GM19238 (cell line): ENCODE measurements at regions not wholly inside any gene's neighbourhood (a gene's known extent, or its start where the extent isn't known, plus 50 kb on each side); places are given as distances from the start of the nearest gene placed in this dataset.

Source experiments
- DNase-seq: peaks from one replicate; pipeline ENCODE4 v3.0.0; 2011; ENCODE audit warnings: low spot score; ENCODE audit not compliant: insufficient read length

DNA sequence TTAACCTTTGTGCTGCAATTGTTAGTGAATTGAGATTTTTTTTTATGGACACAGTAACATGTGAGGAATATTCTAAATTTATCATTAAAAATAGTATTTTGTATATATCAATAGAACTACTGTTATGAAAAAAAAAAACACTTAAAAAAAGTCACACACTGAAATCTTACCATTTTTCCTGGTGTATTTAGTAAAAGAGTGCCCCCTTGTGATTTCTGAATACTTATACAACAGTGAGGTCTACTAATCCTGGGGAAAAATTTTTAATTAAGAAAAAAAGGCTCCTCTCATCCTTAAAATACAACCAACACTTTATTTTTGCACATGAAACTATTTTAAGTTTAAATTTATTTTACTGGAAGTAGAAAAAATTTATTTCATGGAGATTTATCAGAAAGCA lies 56.4 kb upstream of the SPOCK3 start:
- DNase-seq, result no peak

DNA sequence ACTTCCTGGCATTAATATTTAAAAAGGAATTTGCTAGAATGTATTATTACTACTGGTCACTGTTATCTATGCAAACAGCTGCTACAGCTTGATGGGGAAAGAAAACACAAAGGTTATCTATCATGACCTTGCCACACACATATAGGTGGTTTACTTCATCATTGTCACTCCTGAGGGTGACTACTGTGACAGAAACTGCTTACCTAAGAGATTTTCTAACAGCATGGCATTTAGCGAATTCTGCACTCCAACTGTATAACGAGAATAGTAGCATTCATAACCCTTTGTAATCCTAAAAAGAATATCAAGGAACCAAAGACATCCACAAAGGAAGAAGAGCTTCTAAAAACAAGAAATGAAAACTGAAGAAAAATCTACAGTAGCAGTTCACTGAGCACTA lies 74.6 kb upstream of the SPOCK3 start:
- no peak for DNase-seq

DNA sequence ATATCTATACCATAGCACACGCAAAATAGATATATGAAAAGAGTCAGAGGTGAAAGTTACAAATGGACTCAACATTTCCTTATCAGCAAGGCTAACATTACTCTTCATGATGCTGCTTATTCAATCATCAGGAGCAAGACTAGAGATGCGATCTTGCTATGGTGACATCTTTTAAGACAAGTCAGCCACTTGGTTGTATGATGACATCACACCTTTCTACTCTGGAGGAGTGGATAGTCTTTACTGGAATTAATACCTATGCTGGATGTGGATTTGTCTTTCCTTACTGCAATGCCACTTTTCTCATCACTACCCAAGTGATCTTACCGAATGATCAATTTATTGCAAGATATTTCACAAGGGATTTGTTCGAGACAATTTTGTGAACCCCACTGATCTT lies 87.0 kb upstream of the SPOCK3 start:
- DNase-seq, result no peak

DNA sequence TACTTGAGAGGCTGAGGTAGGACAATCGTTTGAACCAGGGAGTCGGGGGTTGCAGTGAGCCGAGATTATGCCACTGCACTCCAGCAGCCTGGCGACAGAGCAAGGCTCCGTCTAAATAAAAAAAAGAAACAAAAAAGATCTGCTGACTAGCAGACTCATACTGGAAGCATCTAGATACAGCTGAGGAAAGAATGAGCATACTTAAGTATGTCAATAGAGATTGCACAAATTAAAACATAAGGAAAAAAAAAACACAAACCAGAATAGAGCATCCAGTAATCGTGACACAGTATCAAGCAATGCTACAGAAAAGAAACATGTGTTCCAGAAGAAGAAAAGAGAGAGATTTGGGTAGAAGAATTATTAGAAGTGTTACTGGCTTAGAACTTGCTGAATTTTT lies 105.5 kb upstream of the SPOCK3 start:
- no peak for DNase-seq

DNA sequence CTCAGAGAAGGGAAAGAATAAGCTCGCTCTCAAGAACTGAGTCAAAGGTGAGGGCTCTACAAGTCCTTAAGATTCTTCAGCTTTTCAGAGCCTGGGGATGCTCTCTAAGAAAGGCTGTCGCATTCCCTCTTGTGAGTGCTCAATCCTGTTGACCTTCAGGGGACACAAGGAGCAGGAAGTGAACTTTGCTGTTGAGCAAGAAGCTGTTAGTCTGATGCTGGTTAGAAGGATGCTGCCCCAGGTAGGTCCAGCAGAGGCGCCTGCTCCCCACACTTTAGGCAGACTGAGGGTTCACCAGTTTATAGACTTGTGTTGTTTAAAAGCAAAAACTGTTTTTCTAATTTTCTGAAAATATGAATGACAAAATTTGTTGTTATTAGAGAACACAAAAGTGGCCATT lies 125.4 kb upstream of the SPOCK3 start:
- DNase-seq, result no peak

DNA sequence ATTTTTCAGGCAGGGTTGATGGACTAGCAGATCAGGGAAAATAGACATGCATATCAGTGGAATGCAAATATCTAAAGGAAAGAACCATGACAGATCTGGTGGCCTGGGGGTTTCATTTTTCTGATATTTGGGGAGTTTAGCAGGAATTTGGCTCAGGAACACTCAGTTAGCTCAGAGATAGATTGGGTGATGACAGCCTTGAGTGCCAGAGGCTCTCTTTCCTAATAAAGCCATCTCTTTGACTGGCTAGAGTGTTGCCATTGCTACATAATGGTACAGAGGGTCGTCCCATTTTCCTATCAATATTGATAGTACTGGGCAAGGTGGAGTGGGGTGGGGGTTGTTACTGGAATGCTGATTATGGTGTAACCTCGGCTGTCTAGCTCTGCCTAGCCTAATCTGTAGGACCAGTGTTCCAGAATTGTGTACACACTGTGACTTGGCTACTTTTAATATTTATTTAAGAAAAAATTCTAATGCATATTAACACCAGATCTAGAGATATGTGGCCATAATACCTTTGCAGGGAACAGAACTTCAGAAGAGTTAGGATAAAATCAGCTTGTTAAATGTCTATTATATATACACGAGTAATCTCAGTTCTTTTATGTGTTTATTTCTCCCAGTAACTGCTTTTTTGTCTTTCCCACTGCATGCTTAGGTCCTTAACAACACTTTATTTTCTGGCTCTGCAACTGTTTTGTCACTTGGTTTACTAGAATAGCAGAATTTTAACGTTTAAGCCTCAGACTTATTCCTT lies 145.0 kb upstream of the SPOCK3 start:
- no peak for DNase-seq

DNA sequence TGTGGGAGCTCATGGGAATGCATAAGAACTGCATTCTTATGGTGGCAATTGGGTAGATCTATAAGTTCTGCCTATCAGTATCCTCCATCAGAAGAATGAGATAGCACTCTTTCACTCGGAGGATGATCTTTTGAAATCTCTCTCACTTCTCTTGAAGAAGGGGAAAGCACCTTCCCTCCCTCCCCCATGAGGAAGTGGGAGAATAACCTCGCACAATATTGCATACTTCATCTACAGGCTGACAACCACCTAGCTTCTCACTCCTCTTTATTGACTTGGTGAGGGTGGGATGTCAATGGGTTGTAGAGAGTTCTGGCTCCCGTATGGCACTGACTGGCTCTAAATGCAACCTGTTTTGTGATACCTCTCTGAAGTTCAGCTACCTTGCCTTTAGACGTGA lies 146.7 kb upstream of the SPOCK3 start:
- DNase-seq, result no peak

DNA sequence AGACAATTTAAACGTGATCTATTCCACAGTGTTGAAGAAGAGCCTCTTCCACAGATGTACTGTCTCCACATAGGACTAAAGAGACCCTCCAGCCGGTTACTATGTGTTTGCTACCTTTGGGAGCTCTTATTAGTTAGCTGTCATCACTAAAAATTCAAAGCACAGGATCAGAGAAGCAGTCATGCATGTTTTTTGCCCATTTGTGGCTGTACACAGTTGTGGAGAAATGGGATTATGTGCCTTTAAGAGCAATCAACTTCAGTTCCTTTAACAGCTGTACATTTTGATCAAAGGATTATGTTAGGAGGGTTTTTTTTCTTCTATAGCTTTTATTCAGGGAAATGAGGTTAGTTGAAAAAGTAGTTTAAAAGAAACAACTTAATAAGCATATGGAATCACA lies 149.0 kb upstream of the SPOCK3 start:
- no peak for DNase-seq

DNA sequence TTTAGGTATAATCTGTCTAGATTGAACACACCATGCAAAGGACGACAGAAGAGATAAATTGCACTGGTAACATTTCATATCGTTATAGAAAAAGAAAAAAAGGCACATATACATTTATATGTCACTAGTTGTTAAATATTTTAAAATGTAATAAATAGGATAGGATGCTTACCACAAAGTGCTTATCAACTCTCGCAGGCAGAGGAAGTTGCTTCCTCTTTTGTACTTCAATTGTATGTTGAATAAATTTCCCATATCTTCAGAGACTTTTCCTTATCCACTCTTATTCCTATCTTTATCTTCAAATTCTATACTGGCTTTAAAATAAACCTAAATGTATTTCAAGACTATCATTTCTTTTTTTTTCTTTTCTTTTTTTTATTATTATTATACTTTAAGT lies 163.3 kb upstream of the SPOCK3 start:
- no peak for DNase-seq

DNA sequence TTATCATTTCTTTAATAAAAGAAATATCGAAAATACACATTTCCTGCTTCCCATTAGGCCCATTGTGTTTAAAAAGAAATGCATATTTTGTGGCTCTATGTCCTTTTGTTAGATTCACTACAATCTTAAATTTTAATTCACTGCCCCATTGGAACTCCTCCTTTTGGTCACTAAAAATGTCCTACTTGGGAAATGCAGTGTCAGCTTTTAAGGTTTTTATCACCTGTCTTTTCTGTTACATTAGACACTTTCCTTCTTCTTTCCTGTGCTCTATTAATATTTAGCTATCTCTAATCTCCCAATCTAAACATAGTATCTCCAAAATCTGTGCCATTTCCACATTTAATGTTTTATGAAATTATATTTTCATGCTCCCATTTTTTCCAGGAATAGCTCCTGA lies 164.9 kb upstream of the SPOCK3 start:
- DNase-seq, result no peak

DNA sequence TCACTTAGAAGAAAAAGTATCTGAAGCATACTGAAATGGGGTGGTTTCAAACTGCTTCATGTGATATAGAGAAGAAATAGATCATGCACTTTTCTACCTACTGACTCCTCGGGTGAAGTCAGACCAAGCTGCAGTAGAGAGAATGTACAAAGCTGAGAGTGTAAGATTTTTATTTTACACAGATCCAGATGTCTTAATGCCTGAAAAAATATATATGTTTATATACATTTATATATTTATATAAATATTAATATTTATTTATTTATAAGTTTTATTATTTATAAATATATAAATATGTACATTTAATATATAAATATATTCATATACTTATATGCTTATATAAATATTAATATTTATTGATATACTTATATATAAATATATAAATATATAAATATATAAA lies 171.9 kb upstream of the SPOCK3 start:
- no peak for DNase-seq

DNA sequence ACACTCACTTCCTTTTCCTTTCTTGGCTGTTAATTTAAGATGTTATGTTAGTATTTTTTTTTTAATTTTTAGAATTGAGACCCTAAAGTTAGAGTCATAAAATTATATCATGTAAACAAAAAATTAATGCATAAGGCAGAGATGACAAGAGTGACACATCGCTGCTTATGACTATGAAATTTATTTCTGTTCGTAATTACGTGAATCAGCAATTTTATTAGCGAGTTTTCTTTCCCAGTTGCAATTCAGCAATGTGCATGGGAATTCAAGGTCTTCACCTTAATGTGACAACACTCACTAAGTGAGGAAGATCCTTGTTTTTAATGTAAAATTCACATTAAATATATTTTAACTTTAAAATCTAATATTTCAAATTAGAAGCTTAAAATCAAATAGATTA lies 181.2 kb upstream of the SPOCK3 start:
- no peak for DNase-seq

DNA sequence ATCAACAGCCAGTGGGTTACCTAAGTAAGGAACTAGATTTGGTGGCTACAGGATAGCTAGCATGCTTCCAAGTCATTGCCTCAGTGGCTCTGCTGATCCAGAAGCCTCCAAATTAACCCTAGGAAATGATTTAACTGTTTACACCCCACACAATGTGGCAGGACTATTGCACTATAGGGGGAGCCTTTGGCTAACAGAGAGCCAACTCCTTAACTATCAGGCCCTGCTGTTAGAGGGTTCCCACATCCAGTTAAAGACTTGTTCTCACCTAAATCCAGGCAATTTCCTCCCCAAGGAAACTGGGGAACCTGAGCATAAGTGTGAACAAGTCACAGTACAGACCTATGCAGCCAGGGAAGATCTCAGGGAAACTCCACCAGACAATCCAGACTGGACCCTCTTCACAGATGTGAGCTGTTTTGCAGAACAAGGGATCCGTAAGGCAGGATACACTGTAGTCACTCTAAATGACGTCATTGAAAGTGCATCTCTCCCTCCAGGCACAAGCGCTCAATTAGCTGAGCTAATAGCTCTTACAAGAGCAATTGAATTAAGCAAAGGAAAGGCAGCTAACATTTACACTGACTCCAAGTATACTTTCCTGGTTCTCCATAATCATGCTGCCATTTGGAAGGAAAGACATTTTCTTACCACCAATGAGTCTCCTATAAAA lies 185.3 kb upstream of the SPOCK3 start:
- DNase-seq, result no peak

DNA sequence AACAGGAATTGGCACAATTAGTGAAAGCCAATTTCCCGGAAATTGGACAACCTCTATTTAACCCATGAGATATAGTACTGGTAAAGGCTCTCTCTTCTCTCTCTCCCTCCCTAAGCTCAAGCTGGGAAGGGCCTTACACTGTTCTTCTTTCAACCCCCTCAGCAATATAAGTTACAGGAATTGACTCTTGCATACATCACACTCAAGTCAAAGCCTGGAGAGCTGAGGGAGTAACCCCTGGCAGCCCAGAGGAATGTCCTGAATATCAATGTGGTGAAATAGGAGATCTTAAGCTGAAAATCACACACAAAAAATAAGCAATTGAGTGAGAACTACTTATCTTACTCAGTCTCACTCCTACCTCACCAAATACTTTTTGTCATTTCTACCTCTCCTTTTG lies 186.9 kb upstream of the SPOCK3 start:
- no peak for DNase-seq

DNA sequence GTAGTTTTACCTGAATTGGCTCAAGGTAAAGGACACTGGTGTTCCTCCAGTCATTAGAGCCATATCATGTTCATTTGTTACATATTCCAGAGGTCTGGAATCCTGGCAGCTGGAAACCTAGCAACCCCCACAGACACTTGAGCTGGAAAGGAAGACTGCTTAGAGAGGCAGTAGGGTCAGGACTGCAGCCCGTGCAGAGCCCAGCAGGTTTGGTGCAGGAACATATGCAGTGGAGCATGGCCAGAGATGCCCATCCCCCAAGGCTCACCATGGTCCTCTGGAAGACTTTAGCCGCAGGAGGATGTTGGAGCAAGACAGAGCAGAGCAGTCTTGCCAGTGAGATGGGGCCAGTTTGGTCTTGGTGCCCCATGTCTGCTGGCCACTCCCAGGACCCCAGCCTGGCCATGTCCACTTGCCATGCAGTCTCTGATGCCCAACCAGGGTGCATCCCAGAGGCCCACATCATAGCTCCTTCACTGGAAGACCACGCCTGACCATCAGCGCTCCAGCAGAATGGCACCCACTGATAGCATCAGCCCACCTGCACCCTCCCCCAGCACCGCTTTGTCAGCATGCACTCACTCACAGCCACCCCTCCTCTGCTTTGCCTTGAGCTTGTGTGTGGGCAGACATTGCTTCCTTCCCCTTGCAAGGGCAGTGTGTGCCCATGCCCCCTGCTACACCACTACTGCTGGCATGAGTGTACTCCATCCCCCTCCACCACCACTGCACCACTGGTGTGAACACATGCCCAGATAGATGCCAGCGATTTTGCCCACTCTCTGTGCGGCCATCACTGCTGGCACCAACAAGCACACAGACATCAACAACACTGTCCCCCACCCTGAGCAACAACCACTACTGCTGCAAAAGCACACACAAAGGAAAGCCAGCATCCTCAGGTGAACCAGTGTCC lies 190.3 kb upstream of the SPOCK3 start:
- DNase-seq, result no peak

DNA sequence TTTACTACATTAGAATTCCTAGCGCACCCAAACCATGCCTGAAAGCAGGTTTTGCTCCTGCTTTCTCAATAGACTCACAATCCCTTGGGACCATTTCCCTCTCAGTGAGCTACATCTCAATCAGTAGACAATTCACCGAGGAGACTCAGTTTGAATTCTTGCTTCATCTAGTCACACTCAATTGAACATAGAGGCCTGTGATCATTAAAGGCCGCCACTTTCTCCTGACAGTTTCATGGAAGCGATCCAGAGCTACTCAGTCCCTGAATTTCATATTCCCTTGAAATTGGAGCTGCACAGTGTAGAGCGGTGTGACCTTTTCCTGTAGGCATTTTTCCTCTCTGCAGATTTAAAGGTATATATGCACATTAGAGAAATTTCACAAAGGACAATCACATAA lies 193.9 kb upstream of the SPOCK3 start:
- DNase-seq, result no peak

DNA sequence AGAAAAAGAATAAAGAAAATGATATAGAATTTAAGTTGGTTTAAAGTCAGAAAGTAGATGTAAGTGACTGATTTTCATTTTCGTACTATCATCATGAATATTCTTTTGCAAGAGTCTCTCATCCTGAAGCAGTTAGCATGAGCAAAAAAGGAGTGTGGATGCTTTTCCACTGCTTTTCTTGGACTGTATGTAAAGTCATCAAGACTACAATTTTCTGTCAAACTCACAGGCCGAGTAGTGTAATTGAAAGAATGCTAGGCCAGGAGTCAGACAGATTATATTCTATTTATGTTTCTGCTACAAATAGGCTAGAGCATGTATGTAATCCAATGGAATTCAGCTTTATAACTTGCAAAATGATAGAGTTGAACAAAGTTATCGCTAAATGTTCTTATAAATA lies 197.1 kb upstream of the SPOCK3 start:
- DNase-seq, result no peak

DNA sequence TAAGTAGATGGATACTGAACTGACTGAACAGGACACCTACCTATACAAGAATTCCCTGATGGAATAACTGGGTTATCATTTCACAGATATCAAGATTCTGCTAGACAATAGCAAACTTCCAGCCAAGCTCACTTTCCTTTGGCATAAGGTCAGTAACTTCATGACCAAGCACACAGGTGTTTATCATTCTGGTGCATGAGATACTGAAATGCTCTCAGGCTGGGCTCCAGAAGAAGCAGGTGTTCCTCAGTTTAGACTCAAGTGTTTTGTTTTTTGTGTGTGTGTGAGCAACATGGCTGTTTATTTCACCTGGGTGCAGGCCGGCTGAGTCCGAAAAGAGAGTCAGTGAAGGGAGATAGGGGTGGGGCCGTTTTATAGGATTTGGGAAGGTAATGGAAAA lies 201.5 kb upstream of the SPOCK3 start:
- no peak for DNase-seq

DNA sequence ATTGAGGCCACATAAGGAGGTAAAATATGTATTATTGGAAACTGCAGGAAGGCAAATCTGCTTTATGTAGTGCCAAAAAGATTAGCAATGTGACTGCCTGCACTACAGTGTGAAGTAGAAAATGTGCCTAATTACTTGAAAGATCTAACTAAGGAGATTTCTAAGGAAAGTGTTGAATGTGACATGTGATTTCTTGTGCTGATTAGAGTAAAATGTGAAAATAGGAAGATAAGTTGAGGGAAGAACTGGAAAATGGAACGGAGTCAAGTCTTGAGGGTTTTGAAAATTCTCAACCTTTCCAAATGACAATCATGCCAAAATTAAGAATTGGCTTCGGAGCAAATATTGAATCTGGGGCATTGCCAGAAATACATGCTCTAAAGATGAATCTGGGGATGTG lies 209.5 kb upstream of the SPOCK3 start:
- no peak for DNase-seq

DNA sequence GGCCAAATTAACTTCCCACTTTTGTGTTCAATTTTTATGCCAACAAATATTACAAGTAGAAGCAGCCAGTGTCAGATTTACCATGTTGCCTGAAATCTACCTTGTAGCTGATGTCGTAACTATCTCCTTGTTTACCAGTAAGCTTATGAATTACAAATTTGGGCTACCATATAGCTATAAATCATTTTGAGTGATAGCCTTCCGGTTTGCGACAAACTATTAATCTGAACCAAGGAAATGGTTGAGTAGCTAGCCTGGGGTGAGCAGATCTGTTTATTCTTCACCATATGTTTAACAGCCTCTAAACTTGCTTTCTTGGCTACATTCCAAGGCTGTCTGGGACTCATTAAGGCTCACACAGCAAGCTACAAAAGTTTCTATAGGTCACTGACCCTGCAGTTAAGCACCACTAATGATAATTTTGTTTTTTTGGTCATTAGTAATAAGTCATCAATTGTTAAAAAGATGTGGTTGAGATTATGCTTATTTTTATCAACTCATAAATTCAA lies 218.7 kb upstream of the SPOCK3 start:
- DNase-seq, result no peak

DNA sequence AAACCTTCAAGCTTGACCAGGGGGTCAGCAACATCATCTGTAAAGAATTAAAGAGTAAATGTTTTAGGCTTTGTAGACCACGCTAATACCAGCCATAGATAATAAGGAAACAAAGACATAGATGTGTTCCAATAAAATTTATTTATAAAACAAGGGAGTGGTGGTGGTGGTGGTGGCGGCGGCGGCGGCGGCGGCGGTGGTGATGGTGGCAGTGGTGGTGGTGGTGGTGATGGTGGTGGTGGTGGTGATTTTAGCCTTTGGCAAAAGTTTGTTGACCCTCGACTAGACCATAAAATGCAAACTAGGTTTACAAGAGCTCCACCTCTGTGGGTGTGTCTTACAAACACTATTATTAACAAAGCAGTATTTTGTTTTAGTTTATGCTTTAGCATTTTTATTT lies 222.3 kb upstream of the SPOCK3 start:
- DNase-seq, result no peak

DNA sequence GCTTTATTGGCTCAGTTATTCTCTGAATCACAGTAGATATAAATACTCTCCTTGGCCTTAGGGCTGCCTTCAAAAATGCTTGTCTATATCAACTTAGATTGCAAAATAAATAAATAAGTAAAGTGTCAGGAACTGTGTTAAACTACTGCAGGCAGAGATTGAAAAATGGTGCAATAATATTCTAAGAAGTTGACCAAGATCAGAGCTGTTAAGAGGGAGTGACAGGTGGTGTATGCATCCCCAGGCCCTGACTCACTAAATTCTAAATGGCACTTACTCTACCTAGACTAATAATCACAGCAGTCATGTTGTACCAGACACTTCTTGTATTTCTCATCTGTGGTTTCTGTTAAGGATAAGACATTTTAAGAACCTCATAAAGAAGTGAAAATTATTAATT lies 235.1 kb upstream of the SPOCK3 start:
- no peak for DNase-seq
